GM23248 (cell line): ENCODE measurements at regions not wholly inside any gene's neighbourhood (a gene's known extent, or its start where the extent isn't known, plus 50 kb on each side); places are given as distances from the start of the nearest gene placed in this dataset.

Source experiments
- EZH2 ChIP-seq: fragments of 200-600 bp; sonication (generic); IDR thresholded peaks from 2 replicates; pipeline ENCODE4 v1.6.1; 2018; ENCODE audit warnings: antibody characterized with exemption, mild to moderate bottlenecking; ENCODE audit not compliant: insufficient read depth, poor library complexity, severe bottlenecking
- EZH2phosphoT487 ChIP-seq: fragments of 200-600 bp; sonication (generic); IDR thresholded peaks from 2 replicates; pipeline ENCODE4 v1.6.1; 2018; ENCODE audit warnings: antibody characterized with exemption, moderate library complexity, mild to moderate bottlenecking, low read depth; ENCODE audit not compliant: insufficient read depth

GRCh38 chr15:62431817-62432216, 266.7 kb upstream of the C2CD4B start:
- no peak for TF ChIP-seq EZH2phosphoT487
- TF ChIP-seq EZH2: no peak
